Loucy (cell line): ENCODE measurements at regions not wholly inside any gene's neighbourhood (a gene's known extent, or its start where the extent isn't known, plus 50 kb on each side); places are given as distances from the start of the nearest gene placed in this dataset.

Experiments
- H2AFZ ChIP-seq: fragments of 200-600 bp; sonication (generic); 2 replicates; pipeline ENCODE4 v1.6.0; 2016; ENCODE audit warnings: antibody characterized with exemption, mild to moderate bottlenecking, low read length, moderate library complexity
- H3F3A ChIP-seq: fragments of 200-600 bp; 2 replicates; pipeline ENCODE4 v1.6.0; 2016; ENCODE audit warnings: antibody characterized with exemption, low read depth, mild to moderate bottlenecking
- H3K27me3 ChIP-seq: fragments of 200-600 bp; sonication (generic); 2 replicates; pipeline ENCODE4 v1.6.1; 2014; ENCODE audit warnings: low read length, mild to moderate bottlenecking; ENCODE audit not compliant: insufficient read depth, poor library complexity, severe bottlenecking
- H3K36me3 ChIP-seq: fragments of 200-600 bp; sonication (generic); 2 replicates; pipeline ENCODE4 v1.6.1; 2016; ENCODE audit warnings: low read length; ENCODE audit not compliant: insufficient read depth
- H3K4me1 ChIP-seq: fragments of 200-600 bp; sonication (generic); 2 replicates; pipeline ENCODE4 v1.5.1; 2014; ENCODE audit warnings: low read length, mild to moderate bottlenecking; ENCODE audit not compliant: insufficient read depth, poor library complexity, severe bottlenecking
- H3K4me2 ChIP-seq: fragments of 200-600 bp; sonication (generic); 2 replicates; pipeline ENCODE4 v1.6.0; 2014; ENCODE audit warnings: antibody characterized with exemption, low read length, low read depth, mild to moderate bottlenecking; ENCODE audit not compliant: poor library complexity, severe bottlenecking
- H3K4me3 ChIP-seq: fragments of 200-600 bp; sonication (generic); 2 replicates; pipeline ENCODE4 v1.5.1; 2014; ENCODE audit warnings: low read length, mild to moderate bottlenecking, mixed read lengths; ENCODE audit not compliant: poor library complexity, severe bottlenecking
- H3K79me2 ChIP-seq: fragments of 200-600 bp; sonication (generic); 2 replicates; pipeline ENCODE4 v1.6.1; 2014; ENCODE audit warnings: low read length; ENCODE audit not compliant: insufficient read depth
- H3K9ac ChIP-seq: fragments of 200-600 bp; sonication (generic); 2 replicates; pipeline ENCODE4 v1.6.0; 2014; ENCODE audit warnings: mild to moderate bottlenecking, low read depth, low read length, moderate library complexity; ENCODE audit not compliant: poor library complexity, severe bottlenecking
- H3K9me2 ChIP-seq: fragments of 200-600 bp; sonication (generic); replicated peaks from 2 replicates; pipeline ENCODE4 v1.6.1; 2016; ENCODE audit warnings: low read depth, low read length, mixed read lengths
- H3K9me3 ChIP-seq: fragments of 200-600 bp; sonication (generic); 2 replicates; pipeline ENCODE4 v1.6.1; 2014; ENCODE audit warnings: mild to moderate bottlenecking, antibody characterized with exemption, low read length, low read depth; ENCODE audit not compliant: insufficient read depth
- H4K20me1 ChIP-seq: fragments of 200-600 bp; sonication (generic); 2 replicates; pipeline ENCODE4 v1.6.0; 2014; ENCODE audit warnings: antibody characterized with exemption, low read length, mild to moderate bottlenecking; ENCODE audit not compliant: insufficient read depth, poor library complexity, severe bottlenecking
- CTCF ChIP-seq: fragments of 200-600 bp; sonication (generic); conservative IDR thresholded peaks from 2 replicates; pipeline ENCODE4 v1.5.1; 2014; ENCODE audit warnings: mild to moderate bottlenecking, antibody characterized with exemption, low read length
- EZH2phosphoT487 ChIP-seq: fragments of 200-600 bp; IDR thresholded peaks from 2 replicates; pipeline ENCODE4 v1.6.1; 2018; ENCODE audit warnings: antibody characterized with exemption, mild to moderate bottlenecking, moderate library complexity, borderline replicate concordance

- Histone ChIP-seq H3K9me2 (no peaks in the 10 kb centered on the region), H3K4me2 (no peak overlapping the region), H3K4me1 (no peaks in the 10 kb centered on the region), H3K9ac (no peak overlapping the region), H3F3A (no peaks in the 10 kb centered on the region), H3K79me2 (no peaks in the 10 kb centered on the region), H3K27me3 (no peaks in the 10 kb centered on the region), H4K20me1 (no peaks in the 10 kb centered on the region), H2AFZ (no peak overlapping the region), H3K9me3 (no peaks in the 10 kb centered on the region), H3K4me3 (no peak overlapping the region), H3K36me3 (no peaks in the 10 kb centered on the region)
- TF ChIP-seq EZH2phosphoT487 (no peak), CTCF (no peak)
These were observed 71.8 kb upstream of the NFIL3 start for GRCh38 chr9:91495450-91495849.

- Histone ChIP-seq H3F3A (no peaks in the 10 kb centered on the region), H3K9me2 (no peaks in the 10 kb centered on the region), H3K36me3 (no peaks in the 10 kb centered on the region), H3K4me2 (no peak overlapping the region), H3K9me3 (no peaks in the 10 kb centered on the region), H3K79me2 (no peaks in the 10 kb centered on the region), H4K20me1 (no peaks in the 10 kb centered on the region), H3K4me1 (no peaks in the 10 kb centered on the region), H3K4me3 (no peak overlapping the region), H3K9ac (no peak overlapping the region), H3K27me3 (no peaks in the 10 kb centered on the region), H2AFZ (no peak overlapping the region)
- no peak for TF ChIP-seq EZH2phosphoT487
- no peak for TF ChIP-seq CTCF
These were observed 71.1 kb upstream of the NFIL3 start for GRCh38 chr9:91494751-91495150.

GRCh38 chr9:91492237-91492636, 68.6 kb upstream of the NFIL3 start:
- Histone ChIP-seq H3K9me2 (no peaks in the 10 kb centered on the region), H3K9me3 (no peaks in the 10 kb centered on the region), H3K27me3 (no peaks in the 10 kb centered on the region), H4K20me1 (no peaks in the 10 kb centered on the region), H3F3A (no peaks in the 10 kb centered on the region), H3K79me2 (no peaks in the 10 kb centered on the region), H3K36me3 (no peaks in the 10 kb centered on the region), H2AFZ (no peak overlapping the region), H3K9ac (no peak overlapping the region), H3K4me2 (no peak overlapping the region), H3K4me3 (no peak overlapping the region), H3K4me1 (no peaks in the 10 kb centered on the region)
- TF ChIP-seq EZH2phosphoT487 (no peak), CTCF (no peak)
